PC-3 (cell line): ENCODE measurements at regions not wholly inside any gene's neighbourhood (a gene's known extent, or its start where the extent isn't known, plus 50 kb on each side); places are given as distances from the start of the nearest gene placed in this dataset.

Source experiments
- ATAC-seq: fragments of 200-7000 bp; cut with Tn5 transposase; 2 replicates; pipeline ENCODE4 v1.9.1; 2020; ENCODE audit warnings: mild to moderate bottlenecking, moderate library complexity
- BruUV-seq: library from RNA; stranded (reverse); fragments of 400-500 nt; replicated peaks from 2 replicates; lab custom pipeline; 2021; lab: Mats Ljungman, UMichigan
- CTCF ChIA-PET: fragments of 300-600 bp; sonication (Branson Sonifier 250); formaldehyde crosslinking; loops from one replicate; lab custom pipeline; 2022; ENCODE audit warnings: antibody characterized with exemption; lab: Charles Lee
- POLR2A ChIA-PET: fragments of 300-600 bp; sonication (Branson Sonifier 250); formaldehyde crosslinking; loops from one replicate; lab custom pipeline; 2022; ENCODE audit warnings: antibody characterized with exemption; ENCODE audit not compliant: unreplicated experiment; lab: Charles Lee
- DNase-seq: peaks from one replicate; pipeline ENCODE4 v3.0.0-alpha.2; 2015
- H2AFZ ChIP-seq: fragments of 300-600 bp; sonication (generic); 2 replicates; pipeline ENCODE4 v1.6.0; 2016; ENCODE audit warnings: antibody characterized with exemption, low read length
- H3F3A ChIP-seq: fragments of 300-600 bp; sonication (generic); one replicate; pipeline ENCODE4 v1.6.0; 2017; ENCODE audit warnings: antibody characterized with exemption, low read length, control low read depth, mild to moderate bottlenecking; ENCODE audit not compliant: unreplicated experiment
- H3K27ac ChIP-seq: fragments of 300-600 bp; sonication (generic); 2 replicates; pipeline ENCODE4 v1.5.1; 2016; ENCODE audit warnings: mild to moderate bottlenecking, low read length
- H3K27me3 ChIP-seq: fragments of 300-600 bp; sonication (generic); 2 replicates; pipeline ENCODE4 v1.6.1; 2016; ENCODE audit warnings: low read length, mixed read lengths
- H3K36me3 ChIP-seq: fragments of 300-600 bp; sonication (generic); 2 replicates; pipeline ENCODE4 v1.6.1; 2016; ENCODE audit warnings: low read depth, mixed run types, low read length, mixed read lengths
- H3K4me1 ChIP-seq: fragments of 300-600 bp; sonication (generic); 2 replicates; pipeline ENCODE4 v1.5.1; 2016; ENCODE audit warnings: low read length; ENCODE audit not compliant: insufficient read depth
- H3K4me2 ChIP-seq: fragments of 300-600 bp; sonication (generic); 2 replicates; pipeline ENCODE4 v1.6.0; 2016; ENCODE audit warnings: low read length
- H3K4me3 ChIP-seq: fragments of 300-600 bp; sonication (generic); 2 replicates; pipeline ENCODE4 v1.5.1; 2016; ENCODE audit warnings: mild to moderate bottlenecking, low read length, mixed read lengths
- H3K79me2 ChIP-seq: fragments of 300-600 bp; sonication (generic); 2 replicates; pipeline ENCODE4 v1.6.1; 2017; ENCODE audit warnings: low read length, mixed read lengths
- H3K9ac ChIP-seq: fragments of 300-600 bp; sonication (generic); 2 replicates; pipeline ENCODE4 v1.6.0; 2016; ENCODE audit warnings: mild to moderate bottlenecking, low read length
- H3K9me2 ChIP-seq: fragments of 300-600 bp; sonication (generic); replicated peaks from 2 replicates; pipeline ENCODE4 v1.6.1; 2016; ENCODE audit warnings: mixed run types, low read length, mixed read lengths
- H3K9me3 ChIP-seq: fragments of 300-600 bp; sonication (generic); 2 replicates; pipeline ENCODE4 v1.6.1; 2016; ENCODE audit warnings: low read length, mixed read lengths
- H4K20me1 ChIP-seq: fragments of 300-600 bp; sonication (generic); 2 replicates; pipeline ENCODE4 v1.6.1; 2016; ENCODE audit warnings: low read length, mixed read lengths
- CTCF ChIP-seq: fragments of 300-600 bp; sonication (generic); conservative IDR thresholded peaks from 2 replicates; pipeline ENCODE4 v1.5.1; 2017; ENCODE audit warnings: antibody characterized with exemption, low read depth, mild to moderate bottlenecking, low read length
- EZH2 ChIP-seq: fragments of 300-600 bp; sonication (generic); IDR thresholded peaks from one replicate; pipeline ENCODE4 v1.6.1; 2017; ENCODE audit warnings: antibody characterized with exemption, mild to moderate bottlenecking, low read length; ENCODE audit not compliant: unreplicated experiment
- EZH2phosphoT487 ChIP-seq: fragments of 300-600 bp; sonication (generic); IDR thresholded peaks from 2 replicates; pipeline ENCODE4 v1.6.1; 2018; ENCODE audit warnings: mild to moderate bottlenecking, antibody characterized with exemption, low read length, borderline replicate concordance
- intact Hi-C: fragments of 100-400 bp; cut with micrococcal nuclease; formaldehyde crosslinking; loops from 2 replicates; pipeline ENCODE4 v1.9.0; 2023

GRCh38 chr13:112256716-112257494 is 119.2 kb upstream of the SPACA7 start:
- Histone ChIP-seq H2AFZ (no peak overlapping the region), H3K79me2 (no peaks in the 10 kb centered on the region), H3K4me1 (no peaks in the 10 kb centered on the region), H3K9me3 (no peaks in the 10 kb centered on the region), H4K20me1 (no peaks in the 10 kb centered on the region), H3K9ac (no peak overlapping the region), H3K27me3 (peaks cover 83% of the 10 kb centered on the region), H3K27ac (no peak overlapping the region), H3K4me3 (no peak overlapping the region), H3K36me3 (no peaks in the 10 kb centered on the region), H3K9me2 (no peaks in the 10 kb centered on the region), H3K4me2 (no peak overlapping the region), H3F3A (no peaks in the 10 kb centered on the region)
- ATAC-seq (no peak), DNase-seq (no peak)
- intact Hi-C loops = no loop called here
- TF ChIP-seq EZH2phosphoT487 (no peak), CTCF (no peak), EZH2 (no peak)
- CTCF ChIA-PET = no interaction called here
- POLR2A ChIA-PET = no interaction called here
- no TSS peak for BruUV-seq

- POLR2A ChIA-PET = no interaction called here
- Histone ChIP-seq H3K36me3 (no peaks in the 10 kb centered on the region), H3K4me2 (no peak overlapping the region), H3K9me2 (no peaks in the 10 kb centered on the region), H3K4me3 (no peak overlapping the region), H3K9me3 (no peaks in the 10 kb centered on the region), H3K27ac (no peak overlapping the region), H3K9ac (no peak overlapping the region), H3K27me3 (peaks cover 56% of the 10 kb centered on the region), H3K4me1 (no peaks in the 10 kb centered on the region), H3K79me2 (no peaks in the 10 kb centered on the region), H3F3A (no peaks in the 10 kb centered on the region), H2AFZ (no peak overlapping the region), H4K20me1 (no peaks in the 10 kb centered on the region)
- BruUV-seq = no TSS peak
- CTCF ChIA-PET = no interaction called here
- TF ChIP-seq CTCF = no peak
- intact Hi-C loops = no loop called here
- DNase-seq (no peak), ATAC-seq (no peak)
Measured at GRCh38 chr13:112259511-112259910, 116.6 kb upstream of the SPACA7 start.
